Activated CD8-positive, alpha-beta T cell treated with anti-CD3 and anti-CD28 coated beads for 36 hours (primary cell): ENCODE measurements at regions not wholly inside any gene's neighbourhood (a gene's known extent, or its start where the extent isn't known, plus 50 kb on each side); places are given as distances from the start of the nearest gene placed in this dataset.

Source experiments
- ATAC-seq: fragments of 200-7000 bp; cut with Tn5 transposase; one replicate; pipeline ENCODE4 v1.10.0; 2021; ENCODE audit warnings: mild to moderate bottlenecking, moderate library complexity
- CTCF ChIA-PET: fragments of 350-600 bp; sonication (Branson Sonifier 250); formaldehyde crosslinking; loops from one replicate; lab custom pipeline; 2021; ENCODE audit warnings: antibody characterized with exemption; lab: Charles Lee
- POLR2A ChIA-PET: fragments of 350-600 bp; sonication (Branson Sonifier 250); formaldehyde crosslinking; loops from one replicate; lab custom pipeline; 2021; ENCODE audit warnings: antibody characterized with exemption; lab: Charles Lee
- DNase-seq: peaks from one replicate; pipeline ENCODE4 v3.0.0-alpha.2; 2020
- H3K27ac Mint-ChIP-seq: one replicate; pipeline ENCODE4 v1.8.0; 2021; ENCODE audit warnings: mild to moderate bottlenecking, mixed read lengths
- H3K27me3 Mint-ChIP-seq: one replicate; pipeline ENCODE4 v1.8.0; 2021; ENCODE audit warnings: mixed read lengths
- H3K36me3 Mint-ChIP-seq: one replicate; pipeline ENCODE4 v1.8.0; 2021; ENCODE audit warnings: low read depth, mixed read lengths
- H3K4me1 Mint-ChIP-seq: one replicate; pipeline ENCODE4 v1.8.0; 2021; ENCODE audit warnings: low read depth, mixed read lengths
- H3K4me3 Mint-ChIP-seq: one replicate; pipeline ENCODE4 v1.8.0; 2021; ENCODE audit warnings: mild to moderate bottlenecking, moderate library complexity, mixed read lengths
- H3K9me3 Mint-ChIP-seq: one replicate; pipeline ENCODE4 v1.8.0; 2021; ENCODE audit warnings: mixed read lengths
- CTCF ChIP-seq: fragments of 200-600 bp; IDR thresholded peaks from one replicate; pipeline ENCODE4 v1.8.0; 2022; ENCODE audit warnings: antibody characterized with exemption, mild to moderate bottlenecking
- intact Hi-C: fragments of 100-400 bp; cut with micrococcal nuclease; formaldehyde crosslinking; loops from one replicate; pipeline ENCODE4 v1.10.0; 2022

- no peak overlapping the region for H3K4me3 Mint-ChIP-seq
- ChIA-PET POLR2A (no interaction called here), CTCF (no interaction called here)
- no peaks in the 10 kb centered on the region for H3K36me3 Mint-ChIP-seq
- no peak for ATAC-seq
- no peaks in the 10 kb centered on the region for H3K4me1 Mint-ChIP-seq
- no peak overlapping the region for H3K27ac Mint-ChIP-seq
- DNase-seq = no peak
- TF ChIP-seq CTCF = no peak
- intact Hi-C loops = no loop called here
- no peaks in the 10 kb centered on the region for H3K27me3 Mint-ChIP-seq
- H3K9me3 Mint-ChIP-seq = peaks cover 1% of the 10 kb centered on the region
Measured at GRCh38 chr16:65634291-65634690, 512.4 kb upstream of the CDH11 start.

- POLR2A ChIA-PET = no interaction called here
- no peaks in the 10 kb centered on the region for H3K27me3 Mint-ChIP-seq
- H3K4me1 Mint-ChIP-seq = no peaks in the 10 kb centered on the region
- no peak overlapping the region for H3K27ac Mint-ChIP-seq
- no peaks in the 10 kb centered on the region for H3K36me3 Mint-ChIP-seq
- CTCF ChIA-PET = interaction anchor here (0.7 kb wide), 1 partner anchor 327 kb away, joined by 3 read pairs; no protein-coding TSS in a partner anchor
- H3K4me3 Mint-ChIP-seq = no peak overlapping the region
- DNase-seq = no peak
- no peak for ATAC-seq
- intact Hi-C loops = no loop called here
- no peak for TF ChIP-seq CTCF
- H3K9me3 Mint-ChIP-seq = no peaks in the 10 kb centered on the region
Measured at GRCh38 chr16:65624666-65625065, 502.8 kb upstream of the CDH11 start.

- Mint-ChIP-seq H3K27ac (no peak overlapping the region), H3K9me3 (no peaks in the 10 kb centered on the region), H3K4me3 (no peak overlapping the region), H3K27me3 (no peaks in the 10 kb centered on the region), H3K36me3 (no peaks in the 10 kb centered on the region), H3K4me1 (no peaks in the 10 kb centered on the region)
- no peak for TF ChIP-seq CTCF
- DNase-seq = no peak
- ChIA-PET POLR2A (no interaction called here), CTCF (no interaction called here)
- ATAC-seq = no peak
- intact Hi-C loops = no loop called here
Measured at GRCh38 chr16:65624229-65624628, 502.4 kb upstream of the CDH11 start.

- H3K4me1 Mint-ChIP-seq = no peaks in the 10 kb centered on the region
Measured at GRCh38 chr16:65622871-65623270, 501.0 kb upstream of the CDH11 start.

GRCh38 chr16:65622151-65622550 is 500.3 kb upstream of the CDH11 start:
- ATAC-seq (no peak), DNase-seq (no peak)
- intact Hi-C loops = no loop called here
- H3K9me3 Mint-ChIP-seq = no peaks in the 10 kb centered on the region
- POLR2A ChIA-PET = no interaction called here
- no peaks in the 10 kb centered on the region for H3K27me3 Mint-ChIP-seq
- H3K4me1 Mint-ChIP-seq = no peaks in the 10 kb centered on the region
- H3K27ac Mint-ChIP-seq = no peak overlapping the region
- no peak overlapping the region for H3K4me3 Mint-ChIP-seq
- H3K36me3 Mint-ChIP-seq = no peaks in the 10 kb centered on the region
- TF ChIP-seq CTCF = no peak
- CTCF ChIA-PET = no interaction called here

More at GRCh38 chr16:65622871-65623270, 501.0 kb upstream of the CDH11 start:
- DNase-seq (no peak), ATAC-seq (no peak)
- CTCF ChIA-PET = no interaction called here
- Mint-ChIP-seq H3K27me3 (no peaks in the 10 kb centered on the region), H3K36me3 (no peaks in the 10 kb centered on the region), H3K27ac (no peak overlapping the region), H3K4me3 (no peak overlapping the region), H3K9me3 (no peaks in the 10 kb centered on the region)
- POLR2A ChIA-PET = no interaction called here
- intact Hi-C loops = no loop called here
- TF ChIP-seq CTCF = no peak
